Spleen (tissue), 7 donors: ENCODE measurements at regions not wholly inside any gene's neighbourhood (a gene's known extent, or its start where the extent isn't known, plus 50 kb on each side); places are given as distances from the start of the nearest gene placed in this dataset.

Experiments
- CTCF ChIP-seq, 11 experiments: fragments of 200-600 bp in 7 of 11; fragments of 450-650 bp in 4 of 11; sonication (generic) in 4 of 11; IDR thresholded peaks in 8 of 11; conservative IDR thresholded peaks in 3 of 11; 1 replicate in 7 of 11; 2 replicates in 4 of 11; pipeline versions ENCODE4 v1.4.0 to v1.8.0; 2016 to 2021; ENCODE audit warnings: antibody characterized with exemption in 11 of 11, inconsistent platforms in 4 of 11, mild to moderate bottlenecking in 1 of 11
- POLR2A ChIP-seq, 3 donors: fragments of 450-650 bp; IDR thresholded peaks; one replicate each; pipeline ENCODE4 v1.5.1; 2017; ENCODE audit warnings: antibody characterized with exemption in 3 of 3, mild to moderate bottlenecking in 1 of 3
- POLR2AphosphoS5 ChIP-seq, 3 donors: sonication (generic); formaldehyde crosslinking; IDR thresholded peaks; one replicate each; pipeline ENCODE4 v1.5.1; 2017; ENCODE audit warnings: antibody characterized with exemption in 3 of 3
- donor health status: DM: no; HTN: no; CAD: no; lungs with moderate emphysema.
- donor health status: DM: no; HTN: no; CAD: no.
- donor health status: DM: no; HTN: no; CAD: no.

DNA sequence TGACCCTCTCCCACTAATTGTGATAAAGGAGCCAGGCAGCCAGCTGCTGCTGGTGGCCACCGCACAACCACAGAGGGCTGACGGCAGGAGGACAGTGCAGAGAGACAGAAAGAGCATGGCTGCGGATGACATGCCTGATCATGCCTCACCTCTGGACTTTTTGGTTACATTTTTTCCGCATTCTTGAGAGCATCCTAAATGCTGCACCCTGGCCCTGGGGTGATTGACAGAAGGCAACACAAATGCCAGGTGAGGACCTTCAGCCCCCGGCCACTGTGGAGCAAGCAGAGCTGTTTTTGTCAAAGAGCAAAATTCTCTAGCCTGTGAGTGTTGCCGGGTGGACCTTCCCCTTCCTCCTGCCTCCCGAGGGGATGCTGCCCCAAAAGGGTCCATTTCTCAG lies 78.5 kb downstream of the RPS6KA4 start:
- TF ChIP-seq POLR2A (IDR thresholded peaks at IDR 0.05) (no peak), CTCF (IDR thresholded peaks at IDR 0.05 in 8 of 11, conservative IDR thresholded peaks at IDR 0.05 in 3 of 11) (no peak), POLR2AphosphoS5 (IDR thresholded peaks at IDR 0.05) (no peak)
